HG03439 (cell line): ENCODE measurements at regions not wholly inside any gene's neighbourhood (a gene's known extent, or its start where the extent isn't known, plus 50 kb on each side); places are given as distances from the start of the nearest gene placed in this dataset.
A peak's percentile ranks its signal among the peaks of the same experiment; 100 is the strongest.
"Not testable (repeated sequence)": the region's sequence is repeated elsewhere in the genome, so short reads cannot be mapped to it uniquely, and the experiment has no call there.

ENCODE experiments used
- ATAC-seq: cut with Tn5 transposase; IDR thresholded peaks from one replicate; pipeline ENCODE4 v1.9.1; 2021; ENCODE audit warnings: mild to moderate bottlenecking, moderate library complexity; ENCODE audit not compliant: unreplicated experiment

- not testable (repeated sequence) for ATAC-seq
These were observed 52.0 kb downstream of the SYT15B start for GRCh38 chr10:47711428-47711827.

GRCh38 chr10:47710443-47710842 lies 52.9 kb downstream of the SYT15B start:
- not testable (repeated sequence) for ATAC-seq

GRCh38 chr10:47705698-47706414 lies 57.5 kb downstream of the SYT15B start:
- peak; percentile 96 for ATAC-seq

GRCh38 chr10:47701285-47701684 lies 62.1 kb downstream of the SYT15B start:
- ATAC-seq = not testable (repeated sequence)

- ATAC-seq = not testable (repeated sequence)
These were observed 63.5 kb downstream of the SYT15B start for GRCh38 chr10:47699854-47700253.

- not testable (repeated sequence) for ATAC-seq
These were observed 67.2 kb downstream of the SYT15B start for GRCh38 chr10:47696170-47696569.

GRCh38 chr10:47695149-47695548 lies 68.2 kb downstream of the SYT15B start:
- not testable (repeated sequence) for ATAC-seq

- not testable (repeated sequence) for ATAC-seq
These were observed 73.1 kb downstream of the SYT15B start for GRCh38 chr10:47690304-47690703.

GRCh38 chr10:47683826-47684475 lies 79.4 kb downstream of the SYT15B start:
- ATAC-seq = not testable (repeated sequence)

GRCh38 chr10:47681638-47681990 lies 81.8 kb downstream of the SYT15B start:
- not testable (repeated sequence) for ATAC-seq

GRCh38 chr10:47680848-47681637 lies 82.3 kb downstream of the SYT15B start:
- ATAC-seq = not testable (repeated sequence)

- ATAC-seq = not testable (repeated sequence)
These were observed 87.3 kb downstream of the SYT15B start for GRCh38 chr10:47676102-47676501.

GRCh38 chr10:47675577-47675976 lies 87.8 kb downstream of the SYT15B start:
- not testable (repeated sequence) for ATAC-seq

GRCh38 chr10:47673128-47673527 lies 90.3 kb downstream of the SYT15B start:
- not testable (repeated sequence) for ATAC-seq

GRCh38 chr10:47670857-47671256 lies 92.5 kb downstream of the SYT15B start:
- ATAC-seq = not testable (repeated sequence)

- ATAC-seq = not testable (repeated sequence)
These were observed 101.3 kb downstream of the SYT15B start for GRCh38 chr10:47661955-47662577.

- not testable (repeated sequence) for ATAC-seq
These were observed 106.7 kb downstream of the SYT15B start for GRCh38 chr10:47656732-47657131.

GRCh38 chr10:47654161-47654560 lies 109.2 kb downstream of the SYT15B start:
- ATAC-seq = not testable (repeated sequence)

GRCh38 chr10:47648594-47648993 lies 114.8 kb downstream of the SYT15B start:
- not testable (repeated sequence) for ATAC-seq

GRCh38 chr10:47647523-47648101 lies 115.8 kb downstream of the SYT15B start:
- ATAC-seq = not testable (repeated sequence)
